ENCODE measurements at regions not wholly inside any gene's neighbourhood (a gene's known extent, or its start where the extent isn't known, plus 50 kb on each side); places are given as distances from the start of the nearest gene placed in this dataset.

DNA sequence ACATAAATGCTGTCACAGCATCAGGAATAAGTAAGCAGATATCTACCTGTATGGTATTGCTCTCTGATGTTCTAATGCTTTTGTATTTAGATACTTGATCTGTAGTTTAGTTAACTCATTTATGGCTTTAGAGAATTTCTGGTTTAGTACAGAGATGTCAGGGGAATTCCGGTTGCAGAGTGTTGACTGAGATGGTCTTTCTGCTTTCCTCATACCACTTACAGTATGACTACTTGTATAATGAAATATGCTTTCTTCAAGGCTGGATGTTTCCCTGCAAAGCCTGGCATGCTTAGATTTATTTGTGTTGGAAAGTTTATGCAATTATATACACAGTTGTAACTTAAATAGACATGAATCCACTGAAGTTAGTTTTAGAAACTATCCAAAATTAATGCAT, 278.4 kb downstream of the CDH26 start:
- DNase-seq (ENCODE audit: extremely low spot score): no peak
- POLR2A ChIA-PET: no interaction called here
- CTCF ChIA-PET: interaction anchor here (0.9 kb wide), 1 partner anchor 26 kb away, joined by 3 read pairs; no protein-coding TSS in a partner anchor
- TF ChIP-seq, protein P1, sequence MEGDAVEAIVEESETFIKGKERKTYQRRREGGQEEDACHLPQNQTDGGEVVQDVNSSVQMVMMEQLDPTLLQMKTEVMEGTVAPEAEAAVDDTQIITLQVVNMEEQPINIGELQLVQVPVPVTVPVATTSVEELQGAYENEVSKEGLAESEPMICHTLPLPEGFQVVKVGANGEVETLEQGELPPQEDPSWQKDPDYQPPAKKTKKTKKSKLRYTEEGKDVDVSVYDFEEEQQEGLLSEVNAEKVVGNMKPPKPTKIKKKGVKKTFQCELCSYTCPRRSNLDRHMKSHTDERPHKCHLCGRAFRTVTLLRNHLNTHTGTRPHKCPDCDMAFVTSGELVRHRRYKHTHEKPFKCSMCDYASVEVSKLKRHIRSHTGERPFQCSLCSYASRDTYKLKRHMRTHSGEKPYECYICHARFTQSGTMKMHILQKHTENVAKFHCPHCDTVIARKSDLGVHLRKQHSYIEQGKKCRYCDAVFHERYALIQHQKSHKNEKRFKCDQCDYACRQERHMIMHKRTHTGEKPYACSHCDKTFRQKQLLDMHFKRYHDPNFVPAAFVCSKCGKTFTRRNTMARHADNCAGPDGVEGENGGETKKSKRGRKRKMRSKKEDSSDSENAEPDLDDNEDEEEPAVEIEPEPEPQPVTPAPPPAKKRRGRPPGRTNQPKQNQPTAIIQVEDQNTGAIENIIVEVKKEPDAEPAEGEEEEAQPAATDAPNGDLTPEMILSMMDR (IDR thresholded peaks at IDR 0.05; ENCODE audit: control extremely low read depth, extremely low read depth, low read depth, missing control alignments): no peak

DNA sequence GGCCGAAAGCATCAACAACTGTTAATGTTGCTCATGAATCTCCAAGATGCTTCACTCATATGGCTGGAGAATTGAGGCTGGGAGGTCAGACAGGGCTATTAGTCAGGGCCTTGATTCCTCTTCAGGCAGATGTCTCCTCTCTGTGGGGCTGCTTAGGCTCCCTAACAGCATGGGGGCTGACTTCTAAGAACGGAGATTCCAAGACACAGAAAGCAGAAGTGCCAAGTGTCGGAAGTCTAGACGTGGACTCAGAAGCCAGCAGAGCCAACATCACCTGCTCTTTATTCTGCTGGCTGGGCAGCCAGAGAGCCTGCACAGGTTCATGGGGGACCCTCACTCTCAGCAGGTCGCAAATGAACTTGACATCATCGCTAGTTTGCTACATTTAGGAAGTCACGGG, 279.8 kb downstream of the CDH26 start:
- CTCF ChIA-PET: no interaction called here
- TF ChIP-seq, protein P1 (IDR thresholded peaks at IDR 0.05; ENCODE audit: control extremely low read depth, extremely low read depth, low read depth, missing control alignments): no peak
- DNase-seq (ENCODE audit: extremely low spot score): no peak

DNA sequence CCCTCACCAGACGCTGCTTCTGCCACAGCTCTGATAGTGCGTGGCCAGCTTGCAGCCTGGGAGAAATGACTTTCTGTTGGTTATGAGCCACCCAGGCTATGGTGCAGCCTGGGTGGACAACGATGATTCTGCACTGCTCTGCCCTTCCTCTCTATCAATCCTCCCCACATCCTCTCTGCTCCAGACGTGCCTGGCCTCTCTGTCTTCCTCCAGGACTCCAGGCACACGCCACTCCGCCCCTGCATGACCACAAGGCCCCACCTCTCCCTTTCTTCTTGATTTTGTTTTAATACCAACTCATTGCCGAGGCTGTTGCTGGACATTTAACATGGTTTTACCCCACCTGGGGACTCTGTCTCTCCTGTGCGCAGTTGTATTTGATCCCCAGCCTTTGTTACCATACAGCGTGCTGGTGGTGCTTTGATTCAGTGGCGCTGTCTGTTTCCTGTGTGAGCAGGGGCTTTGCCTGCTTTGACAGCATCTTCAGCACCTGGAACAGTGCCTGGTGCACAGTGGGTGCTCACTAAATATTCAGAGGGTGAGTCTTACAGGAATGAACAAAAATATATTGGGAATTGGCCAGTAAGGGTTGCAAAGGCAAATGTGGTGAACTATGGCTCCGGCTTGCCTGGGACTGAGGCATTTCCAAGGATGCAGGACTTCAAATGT, 280.9 kb downstream of the CDH26 start:
- ChIA-PET CTCF (no interaction called here), POLR2A (no interaction called here)
- TF ChIP-seq, protein P1 (IDR thresholded peaks at IDR 0.05; ENCODE audit: control extremely low read depth, extremely low read depth, low read depth, missing control alignments): no peak
- DNase-seq (ENCODE audit: extremely low spot score): no peak

More for the DNA sequence above, 279.8 kb downstream of the CDH26 start:
- POLR2A ChIA-PET: no interaction called here

GRCh38 chr20:60239956-60240355, 281.7 kb downstream of the CDH26 start:
- ChIA-PET CTCF (no interaction called here), POLR2A (no interaction called here)
- no peak for DNase-seq (ENCODE audit: extremely low spot score)
- TF ChIP-seq, protein P1 (IDR thresholded peaks at IDR 0.05; ENCODE audit: control extremely low read depth, extremely low read depth, low read depth, missing control alignments): no peak

- POLR2A ChIA-PET: no interaction called here
- no peak for DNase-seq (ENCODE audit: extremely low spot score)
- CTCF ChIA-PET: no interaction called here
- TF ChIP-seq, protein P1 (IDR thresholded peaks at IDR 0.05; ENCODE audit: control extremely low read depth, extremely low read depth, low read depth, missing control alignments): no peak
Measured at GRCh38 chr20:60240415-60240814, 282.2 kb downstream of the CDH26 start.

- ChIA-PET POLR2A (no interaction called here), CTCF (no interaction called here)
- TF ChIP-seq, protein P1 (IDR thresholded peaks at IDR 0.05; ENCODE audit: control extremely low read depth, extremely low read depth, low read depth, missing control alignments): no peak
- DNase-seq (ENCODE audit: extremely low spot score): no peak
Measured at GRCh38 chr20:60240986-60241385, 282.8 kb downstream of the CDH26 start.
